ENCODE measurements at regions not wholly inside any gene's neighbourhood (a gene's known extent, or its start where the extent isn't known, plus 50 kb on each side); places are given as distances from the start of the nearest gene placed in this dataset.

GRCh38 chr18:34990597-34990996 is 50.6 kb upstream of the MAPRE2 start:
- no peaks in the 10 kb centered on the region for H4K20me1 ChIP-seq (ENCODE audit: insufficient read depth)
- no peak for TF ChIP-seq CTCF (conservative IDR thresholded peaks at IDR 0.05; ENCODE audit: low read depth, low read length)
- H3K4me2 ChIP-seq: no peak overlapping the region
- no peaks in the 10 kb centered on the region for H3K4me1 ChIP-seq (ENCODE audit: low read depth, poor library complexity, severe bottlenecking)
- no peak overlapping the region for H3K27ac ChIP-seq
- no peak overlapping the region for H3K9ac ChIP-seq
- H2AFZ ChIP-seq (ENCODE audit: low read depth): no peak overlapping the region
- no peaks in the 10 kb centered on the region for H3K36me3 ChIP-seq (ENCODE audit: insufficient read depth)
- H3K27me3 ChIP-seq (ENCODE audit: insufficient read depth, low read depth): no peaks in the 10 kb centered on the region
- no peaks in the 10 kb centered on the region for H3K79me2 ChIP-seq (ENCODE audit: insufficient read depth, low read depth)
- no peak overlapping the region for H3K4me3 ChIP-seq (IDR thresholded peaks at IDR 0.05; ENCODE audit: insufficient read depth, low read depth, low read length)

GRCh38 chr18:34991152-34991551 is 50.1 kb upstream of the MAPRE2 start:
- Histone ChIP-seq H3K4me1 (ENCODE audit: low read depth, poor library complexity, severe bottlenecking) (no peaks in the 10 kb centered on the region), H3K79me2 (ENCODE audit: insufficient read depth, low read depth) (no peaks in the 10 kb centered on the region), H3K27me3 (ENCODE audit: insufficient read depth, low read depth) (no peaks in the 10 kb centered on the region), H3K4me3 (IDR thresholded peaks at IDR 0.05; ENCODE audit: insufficient read depth, low read depth, low read length) (no peak overlapping the region), H3K4me2 (no peak overlapping the region), H3K36me3 (ENCODE audit: insufficient read depth) (no peaks in the 10 kb centered on the region), H2AFZ (ENCODE audit: low read depth) (no peak overlapping the region), H3K27ac (no peak overlapping the region), H3K9ac (no peak overlapping the region), H4K20me1 (ENCODE audit: insufficient read depth) (no peaks in the 10 kb centered on the region)
- no peak for TF ChIP-seq CTCF (conservative IDR thresholded peaks at IDR 0.05; ENCODE audit: low read depth, low read length)
